ENCODE measurements at regions not wholly inside any gene's neighbourhood (a gene's known extent, or its start where the extent isn't known, plus 50 kb on each side); places are given as distances from the start of the nearest gene placed in this dataset.

DNA sequence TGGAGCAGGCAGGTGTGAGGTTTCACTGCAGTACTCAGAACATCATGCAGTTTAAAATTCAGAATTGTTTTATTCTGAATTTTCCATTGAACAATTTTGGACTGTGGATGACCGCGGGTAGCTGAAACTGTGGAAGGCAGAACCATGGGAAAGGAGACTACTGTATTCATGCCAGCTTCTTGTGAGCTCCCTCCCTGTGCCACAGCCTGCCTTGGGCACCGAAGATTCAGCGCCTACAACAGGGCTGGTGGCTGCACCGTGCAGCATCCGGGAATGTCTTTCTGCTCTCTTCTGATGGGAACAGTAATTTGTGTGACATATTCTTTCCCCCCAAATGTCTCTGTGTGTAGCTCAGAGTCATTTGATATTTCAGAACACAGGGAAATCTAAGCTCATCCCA, 118.5 kb upstream of the NKX1-1 start:
- TF ChIP-seq, protein P1, sequence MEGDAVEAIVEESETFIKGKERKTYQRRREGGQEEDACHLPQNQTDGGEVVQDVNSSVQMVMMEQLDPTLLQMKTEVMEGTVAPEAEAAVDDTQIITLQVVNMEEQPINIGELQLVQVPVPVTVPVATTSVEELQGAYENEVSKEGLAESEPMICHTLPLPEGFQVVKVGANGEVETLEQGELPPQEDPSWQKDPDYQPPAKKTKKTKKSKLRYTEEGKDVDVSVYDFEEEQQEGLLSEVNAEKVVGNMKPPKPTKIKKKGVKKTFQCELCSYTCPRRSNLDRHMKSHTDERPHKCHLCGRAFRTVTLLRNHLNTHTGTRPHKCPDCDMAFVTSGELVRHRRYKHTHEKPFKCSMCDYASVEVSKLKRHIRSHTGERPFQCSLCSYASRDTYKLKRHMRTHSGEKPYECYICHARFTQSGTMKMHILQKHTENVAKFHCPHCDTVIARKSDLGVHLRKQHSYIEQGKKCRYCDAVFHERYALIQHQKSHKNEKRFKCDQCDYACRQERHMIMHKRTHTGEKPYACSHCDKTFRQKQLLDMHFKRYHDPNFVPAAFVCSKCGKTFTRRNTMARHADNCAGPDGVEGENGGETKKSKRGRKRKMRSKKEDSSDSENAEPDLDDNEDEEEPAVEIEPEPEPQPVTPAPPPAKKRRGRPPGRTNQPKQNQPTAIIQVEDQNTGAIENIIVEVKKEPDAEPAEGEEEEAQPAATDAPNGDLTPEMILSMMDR (IDR thresholded peaks at IDR 0.05) = no peak
- TF ChIP-seq POLR2A (IDR thresholded peaks at IDR 0.05) = no peak
